ENCODE measurements at regions not wholly inside any gene's neighbourhood (a gene's known extent, or its start where the extent isn't known, plus 50 kb on each side); places are given as distances from the start of the nearest gene placed in this dataset.

GRCh38 chr12:127419111-127419510 lies 847.9 kb upstream of the TMEM132C start:
- DNase-seq (ENCODE audit: low spot score): no peak

GRCh38 chr12:127421614-127422013 lies 845.4 kb upstream of the TMEM132C start:
- DNase-seq (ENCODE audit: low spot score): no peak

- no peak for DNase-seq (ENCODE audit: low spot score)
Observed at GRCh38 chr12:127422935-127423566, 843.9 kb upstream of the TMEM132C start.

- DNase-seq (ENCODE audit: low spot score): no peak
Observed at GRCh38 chr12:127425474-127425873, 841.5 kb upstream of the TMEM132C start.

- DNase-seq (ENCODE audit: low spot score): no peak
Observed at GRCh38 chr12:127428420-127428819, 838.5 kb upstream of the TMEM132C start.

- no peak for DNase-seq (ENCODE audit: low spot score)
Observed at GRCh38 chr12:127429551-127430285, 837.3 kb upstream of the TMEM132C start.

- DNase-seq (ENCODE audit: low spot score): no peak
Observed at GRCh38 chr12:127430401-127430800, 836.6 kb upstream of the TMEM132C start.

GRCh38 chr12:127431177-127431576 lies 835.8 kb upstream of the TMEM132C start:
- no peak for DNase-seq (ENCODE audit: low spot score)

GRCh38 chr12:127431594-127431993 lies 835.4 kb upstream of the TMEM132C start:
- no peak for DNase-seq (ENCODE audit: low spot score)

GRCh38 chr12:127435439-127435838 lies 831.5 kb upstream of the TMEM132C start:
- no peak for DNase-seq (ENCODE audit: low spot score)

- DNase-seq (ENCODE audit: low spot score): no peak
Observed at GRCh38 chr12:127438512-127439244, 828.3 kb upstream of the TMEM132C start.

- no peak for DNase-seq (ENCODE audit: low spot score)
Observed at GRCh38 chr12:127445581-127446139, 821.3 kb upstream of the TMEM132C start.

- DNase-seq (ENCODE audit: low spot score): no peak
Observed at GRCh38 chr12:127448906-127449305, 818.1 kb upstream of the TMEM132C start.

- no peak for DNase-seq (ENCODE audit: low spot score)
Observed at GRCh38 chr12:127450826-127451225, 816.1 kb upstream of the TMEM132C start.

- peak; percentile 40 for DNase-seq (ENCODE audit: low spot score)
Observed at GRCh38 chr12:127455347-127456265, 811.4 kb upstream of the TMEM132C start.

- peak; percentile 77 for DNase-seq (ENCODE audit: low spot score)
Observed at GRCh38 chr12:127457726-127458125, 809.2 kb upstream of the TMEM132C start.

GRCh38 chr12:127459166-127459565 lies 807.8 kb upstream of the TMEM132C start:
- peak; percentile 18 for DNase-seq (ENCODE audit: low spot score)

GRCh38 chr12:127459687-127460086 lies 807.3 kb upstream of the TMEM132C start:
- DNase-seq (ENCODE audit: low spot score): no peak

- no peak for DNase-seq (ENCODE audit: low spot score)
Observed at GRCh38 chr12:127463237-127463636, 803.7 kb upstream of the TMEM132C start.

GRCh38 chr12:127469331-127469730 lies 797.6 kb upstream of the TMEM132C start:
- no peak for DNase-seq (ENCODE audit: low spot score)

GRCh38 chr12:127473766-127474165 lies 793.2 kb upstream of the TMEM132C start:
- no peak for DNase-seq (ENCODE audit: low spot score)

- DNase-seq (ENCODE audit: low spot score): no peak
Observed at GRCh38 chr12:127479256-127479655, 787.7 kb upstream of the TMEM132C start.

Data from cerebellar cortex (tissue), 1 donor.